22Rv1 (cell line): ENCODE measurements at regions not wholly inside any gene's neighbourhood (a gene's known extent, or its start where the extent isn't known, plus 50 kb on each side); places are given as distances from the start of the nearest gene placed in this dataset.

Experiments
- ZFX ChIP-seq: fragments of 450-650 bp; IDR thresholded peaks from 2 replicates; pipeline ENCODE4 v1.6.1; 2017; ENCODE audit warnings: antibody characterized with exemption, borderline replicate concordance
- TF ChIP-seq, protein P1 (sequence below): fragments of 450-650 bp; IDR thresholded peaks from 2 replicates; pipeline ENCODE4 v1.5.1; 2017; ENCODE audit warnings: mild to moderate bottlenecking

GRCh38 chr3:88467191-88467590 is 317.4 kb downstream of the C3orf38 start:
- TF ChIP-seq, protein P1, sequence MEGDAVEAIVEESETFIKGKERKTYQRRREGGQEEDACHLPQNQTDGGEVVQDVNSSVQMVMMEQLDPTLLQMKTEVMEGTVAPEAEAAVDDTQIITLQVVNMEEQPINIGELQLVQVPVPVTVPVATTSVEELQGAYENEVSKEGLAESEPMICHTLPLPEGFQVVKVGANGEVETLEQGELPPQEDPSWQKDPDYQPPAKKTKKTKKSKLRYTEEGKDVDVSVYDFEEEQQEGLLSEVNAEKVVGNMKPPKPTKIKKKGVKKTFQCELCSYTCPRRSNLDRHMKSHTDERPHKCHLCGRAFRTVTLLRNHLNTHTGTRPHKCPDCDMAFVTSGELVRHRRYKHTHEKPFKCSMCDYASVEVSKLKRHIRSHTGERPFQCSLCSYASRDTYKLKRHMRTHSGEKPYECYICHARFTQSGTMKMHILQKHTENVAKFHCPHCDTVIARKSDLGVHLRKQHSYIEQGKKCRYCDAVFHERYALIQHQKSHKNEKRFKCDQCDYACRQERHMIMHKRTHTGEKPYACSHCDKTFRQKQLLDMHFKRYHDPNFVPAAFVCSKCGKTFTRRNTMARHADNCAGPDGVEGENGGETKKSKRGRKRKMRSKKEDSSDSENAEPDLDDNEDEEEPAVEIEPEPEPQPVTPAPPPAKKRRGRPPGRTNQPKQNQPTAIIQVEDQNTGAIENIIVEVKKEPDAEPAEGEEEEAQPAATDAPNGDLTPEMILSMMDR, result no peak
- TF ChIP-seq ZFX, result no peak
